Motor neuron (in vitro differentiated cells): ENCODE measurements at regions not wholly inside any gene's neighbourhood (a gene's known extent, or its start where the extent isn't known, plus 50 kb on each side); places are given as distances from the start of the nearest gene placed in this dataset.
A peak's percentile ranks its signal among the peaks of the same experiment; 100 is the strongest.
"Not testable (repeated sequence)": the region's sequence is repeated elsewhere in the genome, so short reads cannot be mapped to it uniquely, and the experiment has no call there.

Experiments used
- ATAC-seq, 8 experiments: fragments of 200-7000 bp; cut with Tn5 transposase; replicated peaks in 6 of 8; 2 replicates each; pipeline ENCODE4 v1.8.0; 2021; ENCODE audit warnings: mild to moderate bottlenecking in 8 of 8, moderate library complexity in 8 of 8
- H3K27ac ChIP-seq, 2 donors: fragments of 250-450 bp; sonication (Bioruptor Pico); 2 replicates each; pipeline ENCODE4 v1.9.0; 2021; ENCODE audit warnings: antibody characterized with exemption in 2 of 2, mild to moderate bottlenecking in 2 of 2, moderate library complexity in 1 of 2
- H3K4me1 ChIP-seq, 2 donors: fragments of 250-450 bp; sonication (Bioruptor Pico); replicated peaks in 1 of 2; 2 replicates each; pipeline ENCODE4 v1.6.1; 2021; ENCODE audit warnings: antibody characterized with exemption in 2 of 2, mild to moderate bottlenecking in 2 of 2, moderate library complexity in 1 of 2
- H3K4me3 ChIP-seq, 5 donors: fragments of 250-450 bp; sonication (Bioruptor Pico); 2 replicates each; pipeline ENCODE4 v1.9.0; 2021; ENCODE audit warnings: antibody characterized with exemption in 5 of 5, mild to moderate bottlenecking in 5 of 5, moderate library complexity in 4 of 5
- WGBS, 10 experiments: fragments of 450-650 bp; shearing (Covaris generic); methylation state at CpG; one replicate each; pipeline ENCODE4 v1.0.0; 2022; 5-methylcytosine and 5-hydroxymethylcytosine counted together
- in situ Hi-C, 9 experiments: fragments of 400-800 bp; cut with MboI; loops; one replicate each; pipeline ENCODE4 v1.15.0; 2021; ENCODE audit warnings: low sequenced_read_pairs in 9 of 9, low pct_unique_long_range_greater_than_20kb in 2 of 9; ENCODE audit not compliant: unreplicated experiment in 9 of 9

GRCh38 chr10:124207391-124207790 lies 114.0 kb upstream of the CHST15 start:
- no peak overlapping the region for H3K4me3 ChIP-seq
- ATAC-seq: no peak
- WGBS, 10 experiments: 0 to 91% (median 65%) methylated on average over 1 to 5 of the region's 5 CpGs; no CpG with 5 or more reads in 3 of the 10 experiments
- H3K27ac ChIP-seq: no peak overlapping the region
- in situ Hi-C loops: no loop called here
- peaks cover 0 to 9% of the 10 kb centered on the region in 2 donors for H3K4me1 ChIP-seq

GRCh38 chr10:124206616-124207015 lies 113.2 kb upstream of the CHST15 start:
- WGBS, 10 experiments: 0 to 83% (median 51%) methylated on average over 1 to 3 of the region's 4 CpGs; no CpG with 5 or more reads in 4 of the 10 experiments
- in situ Hi-C loops: no loop called here

DNA sequence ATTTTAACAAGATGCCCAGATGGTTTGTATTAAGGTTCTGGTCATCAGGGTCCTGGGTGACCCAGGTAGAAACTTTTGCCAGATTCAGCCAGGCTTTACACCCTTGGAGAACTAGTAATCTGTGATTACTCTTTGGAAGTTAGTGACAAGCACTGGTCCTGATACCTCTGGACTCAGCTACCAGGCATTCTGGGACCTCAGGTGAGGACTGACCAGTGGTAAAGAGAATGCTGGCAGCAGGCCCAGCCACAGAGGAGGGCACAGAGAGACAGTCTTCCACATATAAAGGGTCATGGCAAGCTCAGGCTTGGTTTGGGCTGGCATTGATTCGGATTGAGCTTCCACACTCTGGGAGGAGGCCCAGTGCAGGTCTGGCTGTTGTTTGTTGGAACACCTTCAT lies 112.0 kb upstream of the CHST15 start:
- Histone ChIP-seq H3K4me3 (no peak overlapping the region), H3K4me1 (peaks cover 0 to 16% of the 10 kb centered on the region in 2 donors), H3K27ac (no peak overlapping the region)
- in situ Hi-C loops: no loop called here
- ATAC-seq: no peak
- 0 to 60% methylated on average over 1 of the region's 1 CpG; no CpG with 5 or more reads in 8 of the 10 experiments for whole genome bisulfite sequencing, 10 experiments

More at GRCh38 chr10:124206616-124207015, 113.2 kb upstream of the CHST15 start:
- Histone ChIP-seq H3K4me3 (no peak overlapping the region), H3K4me1 (peaks cover 0 to 16% of the 10 kb centered on the region in 2 donors), H3K27ac (no peak overlapping the region)
- no peak for ATAC-seq

DNA sequence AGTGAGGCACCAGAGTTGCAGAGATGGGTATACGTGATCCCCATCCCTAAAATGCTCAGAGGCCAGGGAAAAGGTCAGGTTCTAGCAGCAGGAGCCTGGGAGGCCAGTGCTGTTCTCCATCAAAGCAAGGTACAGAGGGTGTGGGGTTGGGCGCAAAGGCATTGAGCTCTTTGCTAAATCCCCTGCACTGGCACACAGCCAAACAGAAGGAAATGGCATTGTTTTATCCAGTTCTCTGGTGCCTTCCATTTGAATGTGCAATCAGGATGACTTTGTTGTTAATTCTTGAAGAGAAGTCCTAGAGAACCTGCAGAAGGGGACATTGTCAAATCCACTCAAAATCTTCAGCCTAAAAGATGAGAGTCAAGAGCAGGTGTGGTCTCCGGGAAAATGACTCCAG lies 111.3 kb upstream of the CHST15 start:
- WGBS, 10 experiments: 17 to 100% (median 77%) methylated on average over 1 to 3 of the region's 3 CpGs; no CpG with 5 or more reads in 2 of the 10 experiments
- no peak for ATAC-seq
- in situ Hi-C loops: no loop called here
- Histone ChIP-seq H3K4me1 (peaks cover 0 to 16% of the 10 kb centered on the region in 2 donors), H3K27ac (no peak overlapping the region), H3K4me3 (no peak overlapping the region)

GRCh38 chr10:124200011-124200410 lies 106.6 kb upstream of the CHST15 start:
- H3K27ac ChIP-seq: no peak overlapping the region
- in situ Hi-C loops: no loop called here
- 0 to 100% (median 83%) methylated on average over 1 to 4 of the region's 4 CpGs; no CpG with 5 or more reads in 3 of the 10 experiments for WGBS, 10 experiments
- H3K4me3 ChIP-seq: no peak overlapping the region
- H3K4me1 ChIP-seq: peaks cover 20 to 34% of the 10 kb centered on the region in 2 donors
- no peak for ATAC-seq

DNA sequence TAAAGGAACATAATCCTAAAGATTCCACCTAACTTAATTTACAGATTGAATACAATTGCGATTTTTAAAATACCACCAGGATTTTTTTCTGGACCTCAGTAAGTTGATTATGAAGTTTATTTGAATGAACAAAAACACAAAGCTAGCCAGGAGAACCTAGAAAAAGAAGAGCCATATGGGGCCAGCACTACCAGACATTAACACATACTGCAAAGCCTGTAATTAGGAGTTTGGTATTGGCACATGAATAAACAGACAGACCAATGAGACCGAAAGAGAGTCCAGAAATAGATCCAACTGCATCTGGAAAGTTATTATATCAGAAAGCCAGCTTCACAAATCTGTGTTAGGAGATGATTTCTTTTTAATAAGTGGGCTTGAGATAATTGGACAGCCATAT lies 105.5 kb upstream of the CHST15 start:
- in situ Hi-C loops: no loop called here
- no peak overlapping the region for H3K4me3 ChIP-seq
- H3K27ac ChIP-seq: no peak overlapping the region
- 0 to 100% (median 68%) methylated on average over 1 to 2 of the region's 2 CpGs; no CpG with 5 or more reads in 2 of the 10 experiments for WGBS, 10 experiments
- ATAC-seq: no peak
- peaks cover 20 to 34% of the 10 kb centered on the region in 2 donors for H3K4me1 ChIP-seq

DNA sequence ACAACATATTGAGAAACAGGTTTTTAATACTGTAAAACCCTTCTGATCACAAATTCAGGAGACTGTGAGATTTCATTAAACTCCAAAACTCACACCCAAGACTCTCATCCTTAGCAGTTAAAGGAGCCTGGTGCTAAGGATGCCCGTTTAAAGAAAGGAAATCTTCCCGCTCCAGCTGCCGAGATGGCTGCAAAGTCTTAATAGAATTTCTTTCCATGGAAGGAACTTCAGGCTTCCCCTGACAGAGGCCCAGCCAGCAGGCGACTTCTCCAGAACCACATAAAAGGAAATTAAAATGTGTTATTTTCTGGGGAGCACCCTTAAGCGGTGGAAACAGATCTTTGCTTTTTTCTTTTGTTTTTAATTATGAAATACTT lies 104.7 kb upstream of the CHST15 start:
- peaks cover 20 to 32% of the 10 kb centered on the region in 2 donors for H3K4me1 ChIP-seq
- ATAC-seq: no peak
- in situ Hi-C loops: no loop called here
- H3K27ac ChIP-seq: peak overlapping the region in 1 of 2 donors; percentile 80
- H3K4me3 ChIP-seq: no peak overlapping the region
- 3 to 98% (median 68%) methylated on average over 2 to 5 of the region's 5 CpGs; no CpG with 5 or more reads in 2 of the 10 experiments for WGBS, 10 experiments

DNA sequence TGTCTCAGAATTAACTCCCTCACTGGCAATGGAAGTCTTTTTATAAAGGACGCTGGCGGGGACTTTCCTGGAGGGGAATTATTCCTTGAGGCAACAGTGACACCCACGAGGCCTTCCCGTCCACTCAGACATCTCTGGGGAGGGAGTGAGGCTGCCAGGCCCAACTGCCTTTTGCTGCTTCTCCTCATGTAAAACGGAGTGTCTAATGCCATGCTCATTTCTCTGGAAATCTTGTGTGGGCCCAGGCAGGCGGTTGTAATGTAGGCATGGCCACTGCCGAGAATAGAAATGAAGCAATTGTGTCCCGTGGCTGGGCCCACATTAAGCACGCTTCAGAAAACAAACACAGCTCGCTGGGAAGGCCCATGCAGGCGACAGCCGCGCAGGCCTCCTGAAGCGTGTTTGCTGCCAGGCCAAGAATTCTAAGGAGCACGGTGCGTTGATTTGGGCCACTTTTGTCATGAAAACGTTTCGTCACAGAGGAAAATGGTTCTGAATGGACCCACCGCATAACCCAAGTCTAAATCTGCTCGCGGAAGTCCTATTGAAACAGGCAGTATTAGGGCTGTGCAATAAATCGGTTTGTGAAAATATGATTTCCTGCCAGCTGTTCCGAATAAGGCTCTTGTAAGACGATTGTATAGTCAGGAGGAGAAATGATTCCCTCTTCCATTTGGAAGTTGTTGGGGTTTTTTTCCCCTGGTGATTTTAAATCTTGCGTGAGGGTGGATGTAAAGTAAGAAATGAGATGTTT lies 104.2 kb upstream of the CHST15 start:
- ATAC-seq: peak in 6 of 8 experiments; percentile 41 to 99 (median 98)
- H3K4me1 ChIP-seq: peaks cover 20 to 27% of the 10 kb centered on the region in 2 donors
- in situ Hi-C loops: no loop called here
- H3K27ac ChIP-seq: peak overlapping the region; percentile 58 to 80
- H3K4me3 ChIP-seq: no peak overlapping the region
- 8 to 92% (median 54%) methylated on average over 4 to 22 of the region's 25 CpGs; no CpG with 5 or more reads in 1 of the 10 experiments for WGBS, 10 experiments

GRCh38 chr10:124196659-124197058 lies 103.3 kb upstream of the CHST15 start:
- Histone ChIP-seq H3K4me1 (peaks cover 18 to 20% of the 10 kb centered on the region in 2 donors), H3K4me3 (no peak overlapping the region), H3K27ac (peak overlapping the region in 1 of 2 donors; percentile 80)
- in situ Hi-C loops: no loop called here
- 0 to 100% (median 71%) methylated on average over 1 to 5 of the region's 5 CpGs for WGBS, 10 experiments
- ATAC-seq: no peak

DNA sequence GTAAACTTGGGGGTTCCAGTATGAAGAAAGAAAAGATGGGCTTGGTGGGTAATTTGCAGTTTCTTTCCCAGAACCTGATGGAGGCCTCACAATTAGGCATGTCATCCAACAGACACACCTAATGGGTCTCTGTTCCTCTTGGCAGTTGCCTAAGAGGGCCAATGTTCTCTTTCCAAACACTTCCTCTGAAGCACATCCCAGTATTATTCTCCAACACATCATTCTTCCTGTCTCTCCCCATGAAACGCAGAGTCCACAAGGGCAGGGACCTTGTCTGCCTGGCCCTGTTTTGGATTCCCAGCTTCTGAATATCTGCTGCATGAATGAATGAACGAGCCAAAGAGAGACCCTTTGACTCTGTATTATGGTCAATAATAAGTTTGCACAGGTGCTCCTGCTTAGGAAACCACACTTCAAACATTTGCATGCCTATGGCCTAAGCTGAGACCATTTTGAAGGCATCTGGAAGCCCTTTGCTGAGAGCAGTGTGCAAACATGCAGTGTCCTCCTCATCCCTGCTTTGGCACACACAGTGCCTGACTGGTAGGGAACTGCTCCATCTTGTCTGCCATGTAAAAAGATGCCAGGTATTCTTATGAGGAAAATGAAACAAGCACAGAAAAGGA lies 100.9 kb upstream of the CHST15 start:
- H3K27ac ChIP-seq: no peak overlapping the region
- 0 to 83% (median 47%) methylated on average over 1 to 2 of the region's 2 CpGs; no CpG with 5 or more reads in 2 of the 10 experiments for WGBS, 10 experiments
- in situ Hi-C loops: no loop called here
- H3K4me3 ChIP-seq: no peak overlapping the region
- ATAC-seq: no peak
- H3K4me1 ChIP-seq: peaks cover 18 to 20% of the 10 kb centered on the region in 2 donors

DNA sequence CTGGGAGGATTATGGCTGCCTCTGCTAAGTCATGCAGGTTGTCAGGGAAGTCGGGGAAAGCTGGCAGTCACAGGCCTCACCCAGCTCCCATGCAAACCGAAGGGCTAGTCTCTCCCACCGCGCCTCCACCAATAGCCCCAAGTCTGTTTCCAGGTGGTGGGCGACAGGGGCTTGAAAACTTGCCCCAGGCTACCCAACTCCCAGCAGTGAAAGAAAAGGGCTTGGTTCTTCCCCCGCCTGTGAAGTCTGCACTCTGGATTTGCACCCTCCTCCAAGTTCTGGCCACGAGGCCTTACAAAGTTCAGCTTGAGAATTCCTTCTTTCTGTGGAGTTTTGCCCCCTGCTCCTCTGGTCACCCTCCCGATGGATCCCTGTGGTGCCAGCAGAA lies 99.9 kb upstream of the CHST15 start:
- H3K27ac ChIP-seq: no peak overlapping the region
- H3K4me3 ChIP-seq: no peak overlapping the region
- in situ Hi-C loops: no loop called here
- no peak for ATAC-seq
- WGBS, 10 experiments: 0 to 100% (median 50%) methylated on average over 1 to 2 of the region's 8 CpGs; no CpG with 5 or more reads in 5 of the 10 experiments
- H3K4me1 ChIP-seq: peaks cover 16 to 20% of the 10 kb centered on the region in 2 donors

DNA sequence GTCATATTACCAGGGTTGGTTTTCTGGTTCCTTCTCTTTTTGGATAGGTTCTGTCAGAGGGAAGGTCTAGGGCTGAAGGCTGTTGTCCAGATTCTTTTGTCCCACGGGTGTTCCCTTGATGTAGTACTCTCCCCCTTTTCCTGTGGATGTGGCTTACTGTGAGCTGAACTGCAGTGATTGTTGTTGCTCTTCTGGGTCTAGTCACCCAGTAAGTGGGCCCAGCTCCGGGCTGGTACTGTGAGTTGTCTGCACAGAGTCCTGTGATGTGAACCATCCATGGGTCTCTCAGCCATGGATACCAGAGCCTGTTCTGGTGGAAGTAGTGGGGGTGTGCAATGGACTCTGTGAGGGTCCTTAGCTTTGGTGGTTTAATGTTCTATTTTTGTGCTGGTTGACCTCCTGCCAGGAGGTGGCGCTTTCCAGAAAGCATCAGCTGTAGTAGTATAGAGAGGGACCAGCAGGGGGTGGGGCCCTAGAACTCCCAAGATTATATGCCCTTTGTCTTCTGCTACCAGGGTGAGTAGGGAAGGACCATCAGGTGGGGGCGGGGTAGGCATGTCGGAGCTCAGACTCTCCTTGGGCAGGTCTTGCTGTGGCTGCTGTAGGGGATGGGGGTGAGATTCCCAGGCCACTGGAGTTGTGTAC lies 99.4 kb upstream of the CHST15 start:
- in situ Hi-C loops, H3K4me3 ChIP-seq, H3K27ac ChIP-seq, ATAC-seq: not testable (repeated sequence)
- H3K4me1 ChIP-seq: peaks cover 11 to 15% of the 10 kb centered on the region in 2 donors
- 0 to 100% (median 80%) methylated on average over 1 to 3 of the region's 5 CpGs; no CpG with 5 or more reads in 3 of the 10 experiments for WGBS, 10 experiments

- in situ Hi-C loops, ATAC-seq, H3K4me3 ChIP-seq, H3K4me1 ChIP-seq, H3K27ac ChIP-seq: not testable (repeated sequence)
- 0 to 86% (median 47%) methylated on average over 1 to 2 of the region's 2 CpGs for WGBS, 10 experiments
These were observed 97.1 kb upstream of the CHST15 start for GRCh38 chr10:124190476-124190875.
